PC-9 (cell line): ENCODE measurements at regions not wholly inside any gene's neighbourhood (a gene's known extent, or its start where the extent isn't known, plus 50 kb on each side); places are given as distances from the start of the nearest gene placed in this dataset.

ENCODE experiments used
- CTCF ChIP-seq: fragments of 200-600 bp; sonication (generic); conservative IDR thresholded peaks from 2 replicates; pipeline ENCODE4 v1.6.1; 2017; ENCODE audit warnings: mixed run types, antibody characterized with exemption, mild to moderate bottlenecking, moderate library complexity
- EZH2 ChIP-seq: fragments of 200-600 bp; sonication (generic); IDR thresholded peaks from 2 replicates; pipeline ENCODE4 v1.8.0; 2017; ENCODE audit warnings: antibody characterized with exemption, low read depth

GRCh38 chr2:221204699-221205098 is 367.4 kb downstream of the EPHA4 start:
- TF ChIP-seq CTCF = no peak
- no peak for TF ChIP-seq EZH2
